AML-193 (cell line): ENCODE measurements at regions not wholly inside any gene's neighbourhood (a gene's known extent, or its start where the extent isn't known, plus 50 kb on each side); places are given as distances from the start of the nearest gene placed in this dataset.

ENCODE experiments used
- DNase-seq, 2 experiments: peaks; one replicate each; lab custom pipeline; 2025; lab: John Stamatoyannopoulos, UW

DNA sequence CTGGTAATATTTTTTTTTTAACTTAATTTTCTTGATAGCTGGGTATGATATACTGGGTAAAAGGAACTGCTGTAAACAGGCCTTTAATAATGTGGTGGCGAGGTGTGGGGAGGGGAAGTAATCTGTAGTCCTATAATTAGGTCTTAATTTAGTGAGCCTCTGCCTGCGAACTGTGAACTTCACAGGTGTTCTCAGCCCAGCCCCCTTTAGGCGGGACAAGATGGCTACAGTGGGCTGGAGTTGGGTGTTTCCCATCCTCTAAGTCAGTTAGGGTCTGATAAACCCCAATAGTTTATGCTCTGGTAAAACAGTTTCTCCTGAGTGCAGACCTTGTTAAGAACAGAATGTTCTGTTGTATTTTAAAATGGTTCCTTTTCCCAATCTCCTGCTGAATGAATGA, 97.6 kb upstream of the SERP2 start:
- DNase-seq: no peak

GRCh38 chr13:44277459-44277858, 96.2 kb upstream of the SERP2 start:
- DNase-seq: no peak

DNA sequence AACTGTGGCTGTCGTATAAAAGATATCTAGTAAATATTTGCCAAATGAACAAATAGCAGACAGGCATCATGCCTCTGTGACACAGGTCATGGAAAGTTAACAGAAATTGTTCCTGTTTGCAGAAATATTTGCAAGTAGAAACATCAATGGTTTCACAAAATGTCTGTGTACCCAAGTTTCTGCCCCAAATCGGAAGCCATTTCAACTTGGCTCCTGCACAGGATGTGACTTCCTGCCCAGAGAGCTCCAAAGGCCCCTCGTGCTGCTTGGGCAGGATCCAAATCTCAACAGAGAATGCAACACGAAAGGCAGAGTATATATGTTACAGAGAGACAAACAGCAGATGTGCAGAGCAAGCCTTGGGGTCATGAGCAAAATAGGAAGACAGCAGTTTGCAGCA, 95.5 kb upstream of the SERP2 start:
- DNase-seq: no peak

DNA sequence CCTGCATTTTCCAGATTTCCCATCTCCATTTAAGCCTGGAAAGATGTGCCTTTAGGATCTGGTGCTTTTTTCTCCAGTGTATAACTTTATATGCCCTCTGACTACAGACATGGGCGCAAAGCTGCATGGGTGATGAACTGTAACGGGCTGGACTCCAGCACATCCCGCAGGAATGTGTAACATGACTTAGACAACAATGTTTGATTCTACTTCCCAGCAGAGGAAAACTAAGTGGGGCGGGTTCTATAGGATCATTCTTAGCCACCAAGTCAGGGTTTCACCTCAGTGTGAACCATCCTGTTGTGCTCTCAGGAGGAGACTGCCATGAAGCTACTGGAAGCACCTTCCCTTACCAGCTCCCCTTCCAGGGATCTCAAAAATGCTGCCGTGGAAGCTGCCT, 93.2 kb upstream of the SERP2 start:
- DNase-seq: no peak

DNA sequence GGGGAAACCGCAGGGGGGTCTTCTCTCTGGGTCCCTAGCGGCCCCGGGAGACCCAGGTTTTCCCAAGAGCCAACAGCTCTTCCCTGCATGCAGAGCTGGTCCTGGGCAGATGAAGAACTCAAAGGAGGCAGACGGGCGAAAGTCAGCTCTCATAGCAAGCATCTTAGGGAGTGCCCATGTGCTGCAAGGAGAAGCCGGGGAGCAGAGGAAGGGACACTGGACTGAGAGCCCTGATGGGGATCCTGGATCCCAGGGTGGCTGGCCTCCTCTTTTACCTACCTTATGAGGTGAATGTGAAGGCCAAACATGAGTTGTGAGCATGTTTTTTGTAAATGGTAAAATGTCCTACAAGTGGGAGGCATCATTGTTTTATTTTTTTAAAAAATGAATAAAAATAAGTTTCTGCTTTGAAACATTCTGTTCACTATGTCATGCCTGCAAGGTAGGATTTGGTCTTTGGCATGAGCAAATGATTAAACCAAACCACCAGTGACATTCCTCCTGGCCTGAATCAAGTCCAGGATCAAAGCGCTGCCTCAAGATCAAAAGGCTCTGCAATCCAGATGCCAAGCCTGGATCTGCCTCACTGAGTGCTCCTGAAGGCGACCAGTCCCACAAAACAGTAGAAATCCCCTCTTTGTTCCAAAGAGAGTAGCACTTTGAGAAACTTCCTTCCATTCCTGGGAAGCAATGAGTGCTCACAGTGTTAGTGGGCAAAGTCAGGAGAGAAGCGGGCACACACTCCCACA, 92.2 kb upstream of the SERP2 start:
- no peak for DNase-seq

DNA sequence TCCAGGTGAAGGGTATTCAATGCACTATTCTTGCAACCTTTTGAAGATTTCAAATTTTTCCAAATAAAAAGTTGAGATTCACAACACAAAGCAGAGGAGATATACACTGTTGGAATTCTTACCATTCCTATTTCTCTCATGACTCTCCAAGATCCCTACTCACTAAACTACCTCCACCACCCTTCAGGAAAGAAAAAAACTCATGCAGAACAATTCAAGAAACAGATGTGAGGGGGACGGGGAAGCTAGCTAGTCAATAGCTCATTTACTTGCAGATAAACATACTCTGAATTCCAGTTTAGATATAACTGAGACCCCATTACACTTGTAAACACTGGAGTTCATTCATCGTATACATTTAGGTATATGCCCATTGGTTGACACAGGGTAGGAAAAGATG, 90.0 kb upstream of the SERP2 start:
- DNase-seq: no peak

DNA sequence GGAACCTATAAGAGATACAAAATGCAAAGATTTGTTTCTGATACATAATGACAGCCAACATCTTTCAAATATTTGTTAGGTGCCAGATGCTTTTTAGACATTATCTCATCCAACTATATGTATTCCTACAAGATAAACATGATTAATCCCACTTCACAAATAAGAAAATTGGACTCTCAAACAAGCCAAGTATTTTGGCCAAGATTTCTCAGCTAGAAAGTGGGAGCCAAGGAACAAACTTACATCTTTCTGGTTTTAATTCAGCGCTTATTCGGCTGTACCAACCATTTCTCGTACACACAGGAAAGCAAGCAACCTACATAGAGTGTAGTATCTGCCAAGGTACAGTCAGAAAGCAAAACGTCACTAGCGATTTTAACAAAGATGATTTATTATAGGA, 85.7 kb upstream of the SERP2 start:
- DNase-seq: no peak

GRCh38 chr13:44292545-44292944, 81.1 kb upstream of the SERP2 start:
- DNase-seq: no peak

GRCh38 chr13:44293374-44293773, 80.2 kb upstream of the SERP2 start:
- no peak for DNase-seq

- no peak for DNase-seq
Observed at GRCh38 chr13:44293908-44294735, 79.5 kb upstream of the SERP2 start.

- DNase-seq: peak in 1 of 2 experiments; percentile 13
Observed at GRCh38 chr13:44294876-44295275, 78.7 kb upstream of the SERP2 start.

DNA sequence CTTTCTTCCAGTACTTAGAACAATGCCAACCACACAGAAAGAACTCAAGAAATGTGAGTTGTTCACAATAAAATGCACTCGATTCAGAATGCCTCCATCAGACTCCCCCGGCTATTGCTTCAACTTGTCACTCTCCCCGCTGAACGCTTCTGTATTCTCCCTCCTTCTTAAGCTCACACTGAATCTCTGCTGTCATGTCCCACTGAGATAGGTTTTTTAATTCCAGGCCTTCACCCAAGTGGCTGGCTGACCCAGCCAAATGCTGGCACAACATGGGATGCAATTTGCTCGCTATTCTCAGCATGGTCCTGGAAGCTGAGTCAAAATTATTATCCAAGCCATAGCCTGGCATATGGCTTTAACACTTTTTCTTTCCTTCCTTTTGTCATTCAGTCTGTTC, 76.8 kb upstream of the SERP2 start:
- DNase-seq: no peak

- no peak for DNase-seq
Observed at GRCh38 chr13:44298314-44298713, 75.3 kb upstream of the SERP2 start.

DNA sequence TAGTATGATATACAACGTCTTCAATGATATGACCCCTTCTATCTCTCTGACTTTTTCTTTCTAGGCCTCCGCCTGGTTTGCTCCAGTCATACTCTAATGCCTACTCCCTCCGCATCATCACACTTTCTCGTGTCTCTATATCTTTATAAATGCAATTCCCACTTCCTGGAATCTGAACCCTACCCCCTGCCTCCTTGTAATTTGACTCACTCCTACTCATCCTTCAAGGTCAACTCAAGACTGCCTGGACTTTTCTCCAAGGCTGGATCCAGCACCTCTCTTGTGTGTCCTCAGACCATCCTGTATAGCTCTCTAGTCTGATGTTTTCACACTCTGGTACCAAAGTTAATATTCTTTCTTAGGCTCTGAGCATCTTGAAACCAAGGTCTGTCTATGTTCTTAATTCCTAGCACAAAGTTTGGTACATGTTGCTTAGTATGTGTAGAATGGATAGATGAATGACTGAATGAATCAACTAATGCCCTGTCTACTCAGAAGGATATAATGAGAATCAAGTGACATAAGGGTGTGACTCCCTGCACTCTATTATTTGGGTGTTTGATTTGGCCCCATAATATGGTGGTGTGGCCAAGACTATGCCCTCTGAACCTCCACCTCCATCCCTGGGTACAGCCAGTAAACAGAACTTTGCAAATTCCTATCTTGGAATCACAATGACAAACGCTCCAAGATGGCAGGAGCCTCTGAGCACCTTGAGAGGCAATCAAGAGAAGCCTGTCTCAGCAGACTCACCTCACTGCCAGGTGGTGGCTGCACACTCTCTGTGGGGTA, 74.3 kb upstream of the SERP2 start:
- DNase-seq: no peak

- no peak for DNase-seq
Observed at GRCh38 chr13:44300895-44301638, 72.6 kb upstream of the SERP2 start.

DNA sequence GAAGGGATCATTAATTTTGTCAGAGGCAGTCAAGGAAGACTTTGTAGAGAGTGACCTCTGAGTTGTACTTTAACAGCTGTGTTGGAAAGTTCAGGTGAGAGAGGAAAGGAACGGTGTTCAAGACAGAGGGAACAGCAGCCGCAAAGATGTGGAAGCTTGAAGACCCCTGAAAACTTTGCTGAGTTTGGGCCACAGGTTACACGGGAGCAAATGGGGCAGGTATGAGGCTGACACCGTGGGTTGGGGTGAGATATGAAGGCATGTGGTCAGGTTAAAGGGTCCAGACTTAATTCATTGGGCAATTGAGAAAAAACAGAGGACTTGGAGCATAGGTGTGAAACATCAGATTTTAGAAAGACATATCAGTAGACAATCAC, 72.0 kb upstream of the SERP2 start:
- no peak for DNase-seq

DNA sequence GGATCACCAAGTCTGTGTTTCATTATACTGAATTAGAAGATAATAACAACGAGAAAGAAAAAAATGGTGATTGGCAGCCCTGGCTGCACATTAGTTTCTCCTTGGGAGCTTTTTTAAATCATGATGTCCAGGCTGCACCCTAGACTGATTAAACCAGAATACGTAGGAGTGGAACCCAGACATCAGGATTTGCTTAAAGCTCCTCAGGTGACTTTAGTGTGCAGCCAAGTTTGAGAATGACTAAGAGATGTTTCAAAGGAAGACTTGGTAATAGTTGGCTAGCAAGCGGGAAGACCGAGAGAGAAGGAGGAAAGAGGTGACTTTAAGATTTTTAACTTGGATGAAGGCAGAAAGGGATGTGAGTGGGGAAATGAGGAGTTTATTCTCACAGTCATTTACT, 71.4 kb upstream of the SERP2 start:
- no peak for DNase-seq

GRCh38 chr13:44302940-44303575, 70.6 kb upstream of the SERP2 start:
- DNase-seq: no peak

DNA sequence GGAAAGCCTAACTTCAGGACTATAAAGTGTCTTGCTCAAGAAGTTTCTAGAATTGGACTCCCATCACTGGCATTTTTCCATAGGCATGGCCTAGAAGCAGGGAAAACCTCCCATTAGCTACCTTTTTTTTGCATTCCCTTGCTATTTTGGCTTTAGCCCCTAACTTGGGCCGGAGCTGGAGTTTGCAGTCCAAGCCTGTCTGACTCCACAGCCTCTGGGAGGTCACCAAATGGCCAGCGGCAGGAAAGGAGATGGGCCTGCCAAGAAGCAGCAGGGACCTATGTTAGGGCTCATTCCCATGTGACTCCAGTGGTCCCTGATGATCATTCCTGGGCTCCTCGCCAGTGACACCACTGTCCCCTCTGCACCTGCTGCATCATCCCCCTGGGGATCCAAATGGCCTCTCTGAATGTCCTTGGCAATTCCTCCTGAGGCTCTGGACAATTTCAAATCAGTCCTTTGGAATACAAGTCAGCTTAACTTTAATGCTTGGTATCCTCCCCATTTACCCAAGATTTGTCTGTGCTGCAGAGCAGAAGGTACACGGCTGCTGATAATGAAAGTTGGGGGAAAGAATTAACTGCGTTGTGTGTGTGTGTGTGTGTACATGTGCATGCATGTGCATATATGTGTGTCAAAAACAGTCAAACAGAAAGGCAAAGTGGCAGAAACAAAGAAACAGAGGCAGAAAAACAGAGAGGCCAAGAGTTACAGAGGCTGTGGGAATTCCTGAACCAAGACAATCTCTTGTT, 69.8 kb upstream of the SERP2 start:
- DNase-seq: no peak

- no peak for DNase-seq
Observed at GRCh38 chr13:44304433-44304725, 69.2 kb upstream of the SERP2 start.

DNA sequence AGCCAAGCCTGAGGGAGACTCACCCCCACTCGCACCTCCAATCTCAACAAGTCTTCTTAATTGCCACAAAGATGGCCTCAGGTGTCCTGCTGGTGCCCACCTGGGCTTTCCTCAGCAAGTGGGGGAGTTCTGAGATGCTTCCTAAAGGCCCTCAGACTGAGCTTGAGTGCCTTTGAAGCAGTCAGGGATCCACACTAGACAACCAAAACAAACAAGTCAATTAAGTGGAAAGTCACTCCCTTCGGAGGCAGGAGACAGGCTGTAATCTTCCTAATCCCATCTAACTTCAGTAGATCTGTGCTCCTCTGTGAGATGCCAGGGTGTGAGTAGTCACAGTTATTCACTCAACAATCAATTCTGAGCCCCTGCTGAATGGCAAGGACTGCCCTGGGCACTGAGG, 68.3 kb upstream of the SERP2 start:
- no peak for DNase-seq
